Astrocyte of the spinal cord (primary cell): ENCODE measurements at regions not wholly inside any gene's neighbourhood (a gene's known extent, or its start where the extent isn't known, plus 50 kb on each side); places are given as distances from the start of the nearest gene placed in this dataset.

Experiments used
- DNase-seq: peaks from one replicate; pipeline ENCODE4 v3.0.0; 2011; ENCODE audit warnings: low read depth, low spot score
- H3K4me3 ChIP-seq: 2 replicates; pipeline ENCODE4 v1.5.1; 2011; ENCODE audit warnings: low read depth, mild to moderate bottlenecking, low read length, moderate library complexity
- in situ Hi-C: cut with HindIII; loops from 2 replicates; pipeline ENCODE4 v1.10.0; 2017; ENCODE audit warnings: low sequenced_read_pairs
- TF ChIP-seq, protein P1 (sequence below): IDR thresholded peaks from 2 replicates; pipeline ENCODE4 v1.5.1; 2012; ENCODE audit warnings: low read depth, mild to moderate bottlenecking, low read length, inconsistent platforms

DNA sequence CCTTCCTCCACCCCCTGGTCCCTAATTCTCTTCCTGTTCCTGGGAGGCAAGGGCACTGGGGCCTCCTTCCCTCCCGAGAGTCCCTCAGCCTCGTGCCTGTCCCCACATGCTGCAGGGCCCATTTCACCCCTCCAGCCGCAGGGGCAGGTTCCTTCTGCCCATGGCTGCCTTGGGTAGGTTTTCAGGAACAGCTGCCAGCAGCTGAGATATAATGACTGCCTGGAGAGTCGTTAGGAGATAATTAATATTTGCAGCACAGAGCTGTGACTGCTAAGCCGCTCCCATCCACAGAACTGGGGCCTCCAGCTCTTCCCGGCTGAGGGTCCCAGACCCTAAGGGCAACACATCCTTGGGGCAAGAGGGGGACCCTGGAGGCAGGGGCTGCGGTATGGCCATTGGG, 211.9 kb upstream of the LHX5 start:
- no peak for DNase-seq
- no peak overlapping the region for H3K4me3 ChIP-seq
- in situ Hi-C loops = no loop called here
- TF ChIP-seq, protein P1, sequence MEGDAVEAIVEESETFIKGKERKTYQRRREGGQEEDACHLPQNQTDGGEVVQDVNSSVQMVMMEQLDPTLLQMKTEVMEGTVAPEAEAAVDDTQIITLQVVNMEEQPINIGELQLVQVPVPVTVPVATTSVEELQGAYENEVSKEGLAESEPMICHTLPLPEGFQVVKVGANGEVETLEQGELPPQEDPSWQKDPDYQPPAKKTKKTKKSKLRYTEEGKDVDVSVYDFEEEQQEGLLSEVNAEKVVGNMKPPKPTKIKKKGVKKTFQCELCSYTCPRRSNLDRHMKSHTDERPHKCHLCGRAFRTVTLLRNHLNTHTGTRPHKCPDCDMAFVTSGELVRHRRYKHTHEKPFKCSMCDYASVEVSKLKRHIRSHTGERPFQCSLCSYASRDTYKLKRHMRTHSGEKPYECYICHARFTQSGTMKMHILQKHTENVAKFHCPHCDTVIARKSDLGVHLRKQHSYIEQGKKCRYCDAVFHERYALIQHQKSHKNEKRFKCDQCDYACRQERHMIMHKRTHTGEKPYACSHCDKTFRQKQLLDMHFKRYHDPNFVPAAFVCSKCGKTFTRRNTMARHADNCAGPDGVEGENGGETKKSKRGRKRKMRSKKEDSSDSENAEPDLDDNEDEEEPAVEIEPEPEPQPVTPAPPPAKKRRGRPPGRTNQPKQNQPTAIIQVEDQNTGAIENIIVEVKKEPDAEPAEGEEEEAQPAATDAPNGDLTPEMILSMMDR = no peak

GRCh38 chr12:113680868-113681267, 209.2 kb upstream of the LHX5 start:
- no peak overlapping the region for H3K4me3 ChIP-seq
- TF ChIP-seq, protein P1 = no peak
- no peak for DNase-seq
- in situ Hi-C loops = no loop called here

- in situ Hi-C loops = no loop called here
- TF ChIP-seq, protein P1 = no peak
- no peak for DNase-seq
- H3K4me3 ChIP-seq = no peak overlapping the region
These were observed 206.8 kb upstream of the LHX5 start for GRCh38 chr12:113678223-113679119.

- TF ChIP-seq, protein P1 = no peak
- no peak for DNase-seq
- no peak overlapping the region for H3K4me3 ChIP-seq
- in situ Hi-C loops = no loop called here
These were observed 204.9 kb upstream of the LHX5 start for GRCh38 chr12:113676547-113676946.

DNA sequence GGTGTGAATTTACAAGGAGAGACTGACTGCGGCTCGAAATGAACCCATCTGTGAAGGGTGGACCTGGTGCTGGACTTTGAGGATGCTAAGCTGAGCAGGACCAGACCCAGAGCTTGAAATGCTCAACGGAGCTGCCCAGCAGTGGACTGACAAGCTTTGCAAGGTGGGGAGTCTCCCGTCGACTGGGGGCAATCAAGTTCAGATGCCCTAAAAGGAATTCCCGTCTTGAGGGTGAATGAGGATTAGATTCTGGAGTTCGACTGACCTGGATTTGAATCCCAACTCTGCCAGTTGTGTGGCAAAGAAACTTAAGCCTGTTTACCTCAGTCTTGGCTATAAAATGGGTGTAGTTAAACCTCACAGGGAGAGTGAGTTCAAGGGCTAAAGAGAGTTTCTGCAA, 204.4 kb upstream of the LHX5 start:
- TF ChIP-seq, protein P1 = no peak
- no peak for DNase-seq
- H3K4me3 ChIP-seq = no peak overlapping the region
- in situ Hi-C loops = no loop called here

DNA sequence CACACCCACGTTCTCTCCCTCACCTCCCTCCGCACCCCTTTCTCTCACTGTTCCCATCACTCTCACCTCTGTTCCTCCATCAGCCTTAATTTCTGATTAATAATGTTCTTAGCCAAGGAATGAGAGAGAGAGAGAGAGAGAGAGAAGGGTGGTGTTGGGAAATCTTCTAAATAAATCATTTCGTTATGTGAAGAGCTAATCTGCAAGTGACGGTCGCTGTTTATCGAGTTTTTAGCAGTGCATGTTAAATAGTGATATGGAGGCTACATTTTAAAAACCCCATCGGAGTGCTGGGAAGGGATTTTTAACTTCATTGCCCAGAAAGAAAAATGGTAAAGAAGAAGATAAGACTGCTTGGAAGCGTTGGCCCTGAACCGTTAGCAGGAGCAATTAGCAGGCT, 203.3 kb upstream of the LHX5 start:
- in situ Hi-C loops = no loop called here
- TF ChIP-seq, protein P1 = no peak
- H3K4me3 ChIP-seq = no peak overlapping the region
- DNase-seq = no peak
